WI38 (cell line): ENCODE measurements at regions not wholly inside any gene's neighbourhood (a gene's known extent, or its start where the extent isn't known, plus 50 kb on each side); places are given as distances from the start of the nearest gene placed in this dataset.

ENCODE experiments used
- H3K4me3 ChIP-seq: 2 replicates; pipeline ENCODE4 v1.5.1; 2011; ENCODE audit warnings: low read depth, mild to moderate bottlenecking, control low read depth, low read length
- TF ChIP-seq, protein P1 (sequence below): IDR thresholded peaks from 2 replicates; pipeline ENCODE4 v1.5.1; 2012; ENCODE audit warnings: low read depth, mild to moderate bottlenecking, control low read depth, low read length

DNA sequence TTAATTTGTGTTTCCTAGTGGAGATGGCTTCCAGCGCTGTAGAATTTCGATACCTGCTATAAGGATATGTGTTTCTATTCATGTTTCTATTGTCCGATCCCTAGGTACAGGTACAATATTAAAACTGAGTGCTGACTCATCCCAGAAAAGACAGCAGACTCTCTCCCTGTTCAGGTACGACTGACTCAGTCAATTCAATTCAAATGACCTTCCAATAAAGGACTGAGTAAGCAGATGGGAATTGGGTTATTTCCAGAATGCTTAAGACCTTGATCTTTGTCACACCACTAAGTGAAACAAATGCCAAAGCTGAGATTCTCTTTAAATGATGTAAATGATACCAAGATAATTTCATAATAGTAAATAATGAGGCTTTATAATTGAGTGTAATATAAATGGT, 1596.9 kb downstream of the RPA4 start:
- TF ChIP-seq, protein P1, sequence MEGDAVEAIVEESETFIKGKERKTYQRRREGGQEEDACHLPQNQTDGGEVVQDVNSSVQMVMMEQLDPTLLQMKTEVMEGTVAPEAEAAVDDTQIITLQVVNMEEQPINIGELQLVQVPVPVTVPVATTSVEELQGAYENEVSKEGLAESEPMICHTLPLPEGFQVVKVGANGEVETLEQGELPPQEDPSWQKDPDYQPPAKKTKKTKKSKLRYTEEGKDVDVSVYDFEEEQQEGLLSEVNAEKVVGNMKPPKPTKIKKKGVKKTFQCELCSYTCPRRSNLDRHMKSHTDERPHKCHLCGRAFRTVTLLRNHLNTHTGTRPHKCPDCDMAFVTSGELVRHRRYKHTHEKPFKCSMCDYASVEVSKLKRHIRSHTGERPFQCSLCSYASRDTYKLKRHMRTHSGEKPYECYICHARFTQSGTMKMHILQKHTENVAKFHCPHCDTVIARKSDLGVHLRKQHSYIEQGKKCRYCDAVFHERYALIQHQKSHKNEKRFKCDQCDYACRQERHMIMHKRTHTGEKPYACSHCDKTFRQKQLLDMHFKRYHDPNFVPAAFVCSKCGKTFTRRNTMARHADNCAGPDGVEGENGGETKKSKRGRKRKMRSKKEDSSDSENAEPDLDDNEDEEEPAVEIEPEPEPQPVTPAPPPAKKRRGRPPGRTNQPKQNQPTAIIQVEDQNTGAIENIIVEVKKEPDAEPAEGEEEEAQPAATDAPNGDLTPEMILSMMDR = no peak
- H3K4me3 ChIP-seq = no peak overlapping the region

DNA sequence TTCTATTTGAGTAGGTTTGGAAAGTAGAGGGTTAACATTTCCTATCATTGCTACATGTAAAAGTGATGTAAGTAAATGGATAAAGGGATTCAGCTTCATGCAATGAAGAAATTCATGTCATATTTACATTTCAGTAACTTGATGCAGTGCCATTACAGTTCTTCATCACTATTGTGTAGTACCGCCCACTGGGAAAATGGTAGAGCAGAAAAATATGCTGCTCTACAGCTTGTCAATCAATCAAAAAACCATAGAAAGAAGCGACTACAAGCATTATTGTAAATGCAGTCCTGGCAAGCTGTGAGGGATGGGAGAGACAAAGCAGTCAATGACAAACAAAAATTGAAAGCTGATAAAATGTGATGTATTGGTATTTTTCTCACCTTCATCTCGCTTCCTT, 1597.9 kb downstream of the RPA4 start:
- TF ChIP-seq, protein P1 = no peak
- H3K4me3 ChIP-seq = no peak overlapping the region

DNA sequence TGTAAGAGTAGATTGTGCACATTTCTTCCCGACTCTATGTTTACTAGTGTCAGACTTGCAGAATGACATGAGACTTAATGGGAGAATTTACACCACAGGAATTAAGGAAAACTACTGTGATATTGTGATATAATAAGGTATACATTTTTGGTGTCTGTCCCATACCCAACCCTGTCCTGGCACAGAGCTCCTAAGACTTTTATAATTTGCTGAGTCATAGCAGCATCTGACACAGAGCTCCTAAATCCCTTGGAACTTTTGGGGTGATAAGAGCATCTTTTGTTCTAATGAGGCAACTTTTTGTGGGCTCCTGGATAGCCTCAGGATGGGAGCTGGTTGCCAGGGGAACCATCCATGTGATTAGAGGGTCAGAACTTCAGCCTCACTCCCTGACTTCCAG, 1607.0 kb downstream of the RPA4 start:
- TF ChIP-seq, protein P1 = no peak
- no peak overlapping the region for H3K4me3 ChIP-seq

DNA sequence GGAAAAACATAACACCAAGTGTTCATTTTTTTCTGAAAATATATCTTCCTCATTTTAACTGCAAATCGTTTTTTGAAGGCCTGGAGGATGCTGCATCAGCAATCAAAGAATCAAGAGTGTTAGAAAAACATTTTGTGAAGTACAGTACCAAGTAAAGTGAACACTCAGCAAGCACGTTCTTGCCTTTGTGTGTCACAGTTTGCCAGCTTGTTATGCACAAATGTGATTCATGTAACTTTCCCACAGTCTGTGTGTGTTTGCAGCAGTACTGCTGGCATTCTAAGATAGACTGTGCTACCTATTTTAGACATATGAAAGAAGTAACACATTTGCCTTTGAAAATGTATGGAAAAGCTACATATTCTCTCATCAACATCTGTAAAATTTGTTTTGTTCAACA, 1617.7 kb downstream of the RPA4 start:
- H3K4me3 ChIP-seq = no peak overlapping the region
- TF ChIP-seq, protein P1 = no peak

DNA sequence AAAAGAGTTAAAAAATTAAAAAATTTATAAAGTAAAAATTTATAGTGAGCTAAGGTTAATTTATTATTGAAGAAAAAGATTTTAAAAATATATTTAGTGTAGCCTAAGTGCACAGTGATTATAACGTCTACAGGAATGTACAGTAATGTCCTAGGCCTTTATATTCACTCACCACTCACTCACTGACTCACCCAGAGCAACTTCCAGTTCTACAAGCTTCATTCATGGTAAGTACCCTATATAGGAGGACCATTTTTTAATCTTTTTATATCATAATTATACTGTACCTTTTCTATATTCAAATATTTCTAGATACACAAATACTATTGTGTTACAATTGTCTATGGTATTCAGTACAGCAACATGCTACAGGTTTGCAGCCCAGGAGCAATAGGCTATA, 1623.2 kb downstream of the RPA4 start:
- H3K4me3 ChIP-seq = no peak overlapping the region
- TF ChIP-seq, protein P1 = no peak

DNA sequence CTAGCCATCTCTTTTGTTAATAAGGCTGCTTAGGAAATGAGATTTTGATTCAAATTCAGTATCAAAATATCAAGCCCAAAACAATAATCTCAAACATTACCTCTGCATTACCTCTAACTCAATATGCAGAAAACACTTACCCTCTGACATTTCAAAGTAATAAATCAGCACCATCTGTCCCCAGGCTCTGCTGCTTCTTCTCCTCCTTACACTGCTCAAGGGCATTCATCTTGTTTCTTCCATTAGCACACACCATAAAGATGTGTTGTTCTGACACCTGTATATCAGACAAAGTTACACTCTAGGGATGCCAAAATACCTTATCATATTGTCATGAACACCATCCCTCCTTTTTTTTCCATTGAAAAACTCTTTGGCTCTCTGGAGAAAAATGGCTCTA, 1630.3 kb downstream of the RPA4 start:
- H3K4me3 ChIP-seq = no peak overlapping the region
- TF ChIP-seq, protein P1 = no peak

DNA sequence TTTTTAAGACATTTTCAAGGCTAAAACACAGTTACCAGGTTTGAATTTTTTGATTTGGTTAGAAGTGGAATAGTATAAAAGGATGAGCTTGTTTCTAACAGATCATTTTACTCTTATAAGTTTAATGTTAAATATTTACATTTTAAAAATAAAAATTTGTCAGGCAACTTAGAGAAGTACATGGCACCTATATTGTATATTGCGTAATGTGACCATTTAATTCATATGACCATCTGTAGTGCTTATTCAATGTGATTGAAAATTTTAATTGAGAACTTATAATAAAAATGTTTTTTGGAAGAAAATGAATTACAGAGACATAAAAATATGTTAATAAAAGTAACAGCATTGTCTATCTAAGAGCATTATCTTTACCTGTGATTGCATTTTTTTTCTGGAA, 1632.4 kb downstream of the RPA4 start:
- H3K4me3 ChIP-seq = no peak overlapping the region
- TF ChIP-seq, protein P1 = no peak
